Stimulated activated naive CD8-positive, alpha-beta T cell treated with anti-CD3 and anti-CD28 coated beads, Interleukin-15, Interleukin-2, amounts not matched to agents 100 U/mL and 50 U/mL, for 24 hours (primary cell): ENCODE measurements at regions not wholly inside any gene's neighbourhood (a gene's known extent, or its start where the extent isn't known, plus 50 kb on each side); places are given as distances from the start of the nearest gene placed in this dataset.
"Not testable (repeated sequence)": the region's sequence is repeated elsewhere in the genome, so short reads cannot be mapped to it uniquely, and the experiment has no call there.

Experiments used
- ATAC-seq: fragments of 150-1000 bp; cut with Tn5 transposase; one replicate; pipeline ENCODE4 v1.10.0; 2021
- DNase-seq: peaks from one replicate; pipeline ENCODE4 v3.0.0; 2021

DNA sequence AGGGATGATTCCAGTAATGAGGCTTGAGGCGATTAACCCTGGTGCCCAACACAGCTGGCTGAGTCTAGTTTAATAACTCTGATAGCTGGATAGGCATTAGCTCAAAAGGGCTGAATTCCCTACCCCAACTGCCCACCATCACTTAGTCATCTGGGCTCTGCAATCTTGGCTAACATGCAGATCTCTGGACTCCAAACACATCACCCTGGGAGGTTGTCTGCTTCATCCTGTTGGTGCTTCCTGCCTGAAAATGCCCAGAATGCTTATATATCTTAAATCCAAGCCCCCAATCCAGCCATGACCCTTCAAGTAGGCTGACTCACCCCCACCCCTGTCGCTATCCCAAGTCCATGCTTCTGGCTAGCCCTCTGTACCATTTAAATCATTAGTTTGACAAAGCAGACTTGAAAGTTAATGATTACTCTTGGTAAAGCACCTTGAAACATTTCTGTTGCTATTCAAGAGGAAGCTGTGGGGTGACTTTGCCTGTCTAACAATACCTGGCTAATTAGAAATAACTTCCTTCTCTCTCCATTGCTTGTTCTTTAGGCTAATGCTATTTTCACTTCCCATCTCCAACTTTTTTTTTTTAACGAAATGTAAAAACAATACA is 107.0 kb upstream of the RORA start:
- DNase-seq: no peak
- no peak for ATAC-seq

DNA sequence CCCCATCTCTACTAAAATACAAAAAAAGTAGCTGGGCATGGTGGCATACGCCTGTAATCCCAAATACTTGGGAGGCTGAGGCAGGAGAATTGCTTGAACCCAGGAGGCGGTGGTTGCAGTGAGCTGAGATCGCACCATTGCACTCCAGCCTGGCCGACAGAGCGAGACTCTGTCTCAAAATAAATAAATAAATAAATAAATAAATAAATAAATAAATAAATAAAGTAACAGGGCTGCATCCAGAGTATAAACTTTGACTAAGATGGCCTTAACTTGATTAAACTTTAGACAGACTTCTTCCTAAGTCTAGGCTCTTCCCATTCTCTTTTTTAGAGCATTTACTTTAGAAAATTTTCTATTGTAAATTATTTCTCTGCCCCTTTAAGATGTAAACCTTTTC is 105.6 kb upstream of the RORA start:
- not testable (repeated sequence) for DNase-seq, ATAC-seq

DNA sequence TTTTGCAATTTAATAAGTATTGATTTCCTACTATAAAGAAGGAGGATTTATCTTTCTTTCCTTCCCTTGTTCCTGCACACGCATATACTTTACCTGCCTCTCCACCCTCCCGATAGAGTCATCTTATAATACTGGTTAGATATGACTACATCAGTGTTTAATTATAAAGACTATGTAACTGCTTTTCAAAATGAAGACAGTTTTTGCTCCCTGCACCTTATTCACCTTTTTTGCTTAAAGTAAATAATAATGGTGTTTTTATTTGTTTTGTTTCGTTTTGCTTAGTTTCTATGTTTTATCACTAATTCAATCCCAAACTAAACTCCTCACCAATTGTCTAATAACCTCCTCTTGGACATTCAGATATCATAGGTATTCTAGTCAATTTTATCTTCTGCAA is 101.9 kb upstream of the RORA start:
- ATAC-seq: no peak
- DNase-seq: no peak

- ATAC-seq: no peak
Measured at GRCh38 chr15:61327019-61327631, 98.0 kb upstream of the RORA start.

GRCh38 chr15:61319892-61320291 is 90.8 kb upstream of the RORA start:
- no peak for ATAC-seq
- no peak for DNase-seq

More at GRCh38 chr15:61327019-61327631, 98.0 kb upstream of the RORA start:
- no peak for DNase-seq

DNA sequence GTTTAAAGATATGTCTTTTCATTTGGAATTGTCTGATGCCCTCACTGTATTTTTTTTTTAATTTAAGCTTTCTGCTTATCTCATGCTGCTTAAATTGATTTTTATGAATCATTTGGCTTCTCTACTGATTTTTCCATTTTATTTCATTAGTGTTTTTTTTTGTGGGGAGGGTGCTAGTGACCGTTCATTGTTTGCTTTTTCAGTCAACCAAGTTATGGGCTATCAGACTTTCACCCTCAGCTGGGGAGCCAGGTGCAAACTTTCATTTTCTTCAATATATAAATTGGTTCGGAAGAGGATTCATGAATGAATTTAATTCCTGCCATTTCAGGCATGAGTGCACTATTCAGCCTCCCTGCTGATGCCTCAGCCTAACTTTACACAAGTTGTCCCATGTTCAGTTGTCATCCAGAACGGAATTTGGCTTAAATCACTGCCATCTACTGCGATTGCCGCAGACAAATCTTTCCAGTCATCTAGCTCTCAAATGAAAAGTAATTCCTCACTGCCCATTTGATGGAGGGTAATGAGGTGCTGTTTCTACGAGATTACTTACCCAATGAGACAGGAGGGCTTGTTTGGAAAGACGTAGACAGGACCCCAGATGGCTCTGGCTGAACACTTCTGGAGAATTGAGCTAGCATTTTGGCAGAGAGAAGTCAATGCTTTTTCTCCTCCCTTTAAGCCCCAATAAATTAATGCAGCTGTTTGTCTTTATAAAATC is 89.9 kb upstream of the RORA start:
- no peak for ATAC-seq

DNA sequence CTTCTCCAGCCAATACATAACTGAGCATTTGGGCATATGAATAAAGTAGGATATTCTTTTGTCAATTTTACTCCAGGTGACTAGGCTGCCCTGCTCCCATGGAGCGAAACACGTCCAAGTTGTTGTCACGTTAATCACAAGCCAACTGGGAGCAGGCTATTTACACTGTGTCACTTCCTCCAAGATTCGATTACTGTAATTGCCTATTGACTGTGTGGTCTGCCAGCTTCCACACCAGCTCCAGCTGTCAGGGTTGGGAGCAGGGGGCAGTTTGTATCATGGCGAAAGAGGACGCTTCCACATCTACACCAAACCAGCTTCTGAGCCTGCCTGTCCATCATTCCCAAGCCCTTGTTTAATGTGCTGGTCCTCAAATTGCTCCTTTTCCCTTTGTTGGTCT is 89.2 kb upstream of the RORA start:
- DNase-seq (no peak), ATAC-seq (no peak)

More for the DNA sequence above, 89.9 kb upstream of the RORA start:
- DNase-seq: no peak

DNA sequence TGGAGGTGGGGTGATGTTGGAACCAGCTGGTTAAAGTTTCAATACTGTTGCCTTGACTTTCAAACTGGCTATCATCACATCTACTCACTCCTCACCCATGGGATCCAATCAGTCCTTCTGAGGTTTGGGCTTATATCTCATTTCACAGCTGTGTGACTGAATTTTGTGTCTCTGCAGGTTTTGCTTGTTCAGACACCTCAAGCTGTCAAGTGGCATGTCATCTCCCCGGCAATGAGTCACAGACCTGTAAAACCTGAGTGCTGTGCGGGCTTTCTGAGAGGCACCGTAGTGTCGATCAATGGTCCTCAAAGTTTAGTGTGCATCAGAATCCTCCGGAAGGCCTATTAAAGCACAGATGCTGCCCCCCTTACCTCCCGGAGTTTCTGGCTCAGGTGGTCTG is 86.4 kb upstream of the RORA start:
- ATAC-seq: no peak
- DNase-seq: no peak

DNA sequence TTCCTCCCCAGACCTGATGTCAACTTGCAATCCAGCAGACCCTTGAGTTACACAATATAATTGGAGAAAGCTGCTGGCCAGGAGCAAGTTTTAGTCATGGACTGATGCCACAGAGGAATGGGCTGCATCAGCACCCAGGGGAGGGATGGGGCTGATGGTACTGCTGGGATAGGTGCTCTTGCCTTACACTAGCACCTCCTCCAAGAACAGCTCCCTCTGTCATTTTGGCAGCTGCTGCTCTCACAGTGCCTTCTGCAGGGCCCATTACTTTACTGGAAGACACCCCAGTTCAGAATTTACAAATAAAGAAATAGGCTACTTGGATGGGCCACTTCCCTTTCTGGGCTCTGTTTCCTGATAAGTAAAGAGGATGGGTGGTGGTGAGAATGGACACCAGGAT is 85.3 kb upstream of the RORA start:
- DNase-seq (no peak), ATAC-seq (no peak)

DNA sequence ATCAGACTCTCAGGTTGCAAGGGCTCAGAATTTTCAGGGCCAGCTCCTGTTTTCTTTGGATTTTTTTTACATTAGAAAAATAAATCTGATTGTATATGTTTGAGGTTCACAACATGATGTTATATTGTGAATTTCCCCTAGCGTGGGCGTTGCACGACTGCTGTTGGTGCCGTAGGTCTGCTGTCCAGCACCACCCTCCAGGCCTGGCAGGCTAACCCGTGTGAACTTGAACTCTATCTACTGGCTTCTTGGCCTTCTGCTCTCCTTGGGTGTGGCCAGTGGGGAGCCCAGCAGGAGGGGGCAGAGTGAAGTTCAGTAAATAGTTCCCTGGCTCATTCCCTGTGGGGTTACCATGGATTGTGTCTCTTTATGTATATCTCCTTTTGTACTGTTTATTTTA is 80.5 kb upstream of the RORA start:
- ATAC-seq (no peak), DNase-seq (no peak)

GRCh38 chr15:61309031-61309511 is 80.0 kb upstream of the RORA start:
- ATAC-seq (no peak), DNase-seq (no peak)

DNA sequence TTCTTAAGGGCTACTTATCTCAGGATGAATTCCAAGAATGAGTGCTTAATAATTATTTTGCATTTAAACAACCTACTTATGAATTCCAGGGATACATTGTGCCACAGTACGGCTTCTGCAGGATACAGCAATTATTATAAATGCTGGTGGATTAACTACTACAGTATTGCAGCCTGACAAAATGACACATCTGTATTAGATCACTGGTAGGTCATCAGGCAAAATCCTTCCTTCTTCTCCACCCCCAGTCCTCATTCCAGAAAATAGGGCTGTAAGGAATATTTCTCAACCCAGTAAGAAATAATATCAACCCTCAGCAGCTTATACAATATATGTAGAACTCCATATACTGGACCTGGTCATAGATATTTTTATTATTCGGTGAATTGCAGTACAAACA is 79.3 kb upstream of the RORA start:
- ATAC-seq (no peak), DNase-seq (no peak)

GRCh38 chr15:61307474-61307873 is 78.4 kb upstream of the RORA start:
- DNase-seq: no peak

DNA sequence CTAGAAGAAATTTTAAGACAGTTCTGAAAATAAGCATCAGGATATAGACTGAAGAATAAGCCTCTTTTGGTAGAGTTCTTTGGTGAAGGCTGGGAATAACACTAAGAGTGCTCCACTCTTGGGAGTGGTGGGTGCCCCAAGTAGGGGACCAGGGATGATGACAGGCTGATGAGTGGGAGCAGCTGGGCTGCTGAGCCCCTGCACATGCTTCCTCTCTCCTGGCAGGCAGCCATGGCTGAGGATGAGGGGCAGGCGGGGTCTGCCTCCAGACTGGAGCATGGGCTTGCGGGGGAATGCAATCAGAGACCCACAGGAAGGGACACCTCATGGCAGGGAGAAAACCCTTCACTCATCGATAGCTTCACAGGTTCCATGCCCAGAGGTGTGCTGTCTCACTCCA is 72.6 kb upstream of the RORA start:
- ATAC-seq: no peak
- DNase-seq: no peak

More at GRCh38 chr15:61307474-61307873, 78.4 kb upstream of the RORA start:
- no peak for ATAC-seq

- DNase-seq (no peak), ATAC-seq (no peak)
Measured at GRCh38 chr15:61299075-61299763, 70.1 kb upstream of the RORA start.

DNA sequence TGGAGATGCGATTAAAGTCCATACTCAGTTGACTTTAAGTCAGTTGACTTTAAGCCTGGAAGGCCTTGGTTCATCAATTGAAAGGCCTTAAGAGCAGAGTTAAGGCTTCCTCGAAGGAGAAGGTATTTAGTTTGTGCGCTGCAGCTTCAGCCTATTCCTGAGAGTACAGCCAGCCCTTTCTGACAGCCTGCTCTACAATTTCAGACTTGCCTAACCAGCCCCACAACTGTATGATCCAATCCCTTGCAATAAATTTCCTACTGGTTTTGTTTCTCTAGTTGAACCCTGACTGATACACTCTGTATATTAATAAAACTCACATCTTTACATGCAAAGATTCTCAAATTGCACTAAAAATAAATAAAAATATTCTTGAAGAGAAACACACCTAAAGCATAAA is 66.1 kb upstream of the RORA start:
- DNase-seq (no peak), ATAC-seq (no peak)

DNA sequence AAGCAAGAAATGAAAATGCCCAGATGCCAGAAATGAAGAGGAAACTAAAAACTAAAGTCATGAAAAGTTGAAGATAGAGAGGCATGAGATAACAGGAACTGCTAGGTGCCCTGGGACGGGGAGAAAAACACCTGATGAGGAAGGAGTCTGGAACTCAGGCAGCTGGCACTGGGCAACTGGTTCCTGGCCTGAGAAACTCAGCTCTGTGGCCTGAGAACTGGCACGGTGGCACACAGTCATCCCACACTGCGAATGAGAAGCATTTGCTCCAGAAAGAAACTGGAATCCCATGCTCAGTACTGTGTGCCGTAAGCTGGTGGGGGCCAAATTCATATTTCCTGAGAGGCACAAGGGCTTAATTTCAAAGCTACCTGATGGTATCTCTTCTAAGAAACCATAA is 53.6 kb upstream of the RORA start:
- DNase-seq (no peak), ATAC-seq (no peak)

GRCh38 chr15:61281328-61281727 is 52.2 kb upstream of the RORA start:
- no peak for ATAC-seq
- no peak for DNase-seq
